ENCODE measurements at regions not wholly inside any gene's neighbourhood (a gene's known extent, or its start where the extent isn't known, plus 50 kb on each side); places are given as distances from the start of the nearest gene placed in this dataset.

GRCh38 chr5:173830421-173830820 lies 57.7 kb upstream of the CPEB4 start:
- H3K27me3 Mint-ChIP-seq (ENCODE audit: low read depth), result no peaks in the 10 kb centered on the region
- no peak overlapping the region for H3K27ac Mint-ChIP-seq
- H3K4me3 Mint-ChIP-seq, result no peak overlapping the region

GRCh38 chr5:173831196-173831914 lies 56.8 kb upstream of the CPEB4 start:
- Mint-ChIP-seq H3K27me3 (ENCODE audit: low read depth) (no peaks in the 10 kb centered on the region), H3K27ac (no peak overlapping the region), H3K4me3 (no peak overlapping the region), H3K4me1 (ENCODE audit: low read depth) (peaks cover 2% of the 10 kb centered on the region), H3K36me3 (ENCODE audit: low read depth) (no peaks in the 10 kb centered on the region), H3K9me3 (peaks cover 11% of the 10 kb centered on the region)

More at GRCh38 chr5:173830421-173830820, 57.7 kb upstream of the CPEB4 start:
- no peaks in the 10 kb centered on the region for H3K36me3 Mint-ChIP-seq (ENCODE audit: low read depth)
- peaks cover 11% of the 10 kb centered on the region for H3K9me3 Mint-ChIP-seq
- peaks cover 2% of the 10 kb centered on the region for H3K4me1 Mint-ChIP-seq (ENCODE audit: low read depth)

- Mint-ChIP-seq H3K36me3 (ENCODE audit: low read depth) (no peaks in the 10 kb centered on the region), H3K27me3 (ENCODE audit: low read depth) (no peaks in the 10 kb centered on the region), H3K27ac (no peak overlapping the region), H3K4me3 (no peak overlapping the region), H3K4me1 (ENCODE audit: low read depth) (peaks cover 2% of the 10 kb centered on the region), H3K9me3 (peaks cover 5% of the 10 kb centered on the region)
Measured at GRCh38 chr5:173832386-173832785, 55.8 kb upstream of the CPEB4 start.

- no peak overlapping the region for H3K27ac Mint-ChIP-seq
- no peak overlapping the region for H3K4me3 Mint-ChIP-seq
- H3K36me3 Mint-ChIP-seq (ENCODE audit: low read depth), result no peaks in the 10 kb centered on the region
- no peaks in the 10 kb centered on the region for H3K9me3 Mint-ChIP-seq
- H3K4me1 Mint-ChIP-seq (ENCODE audit: low read depth), result peaks cover 2% of the 10 kb centered on the region
- H3K27me3 Mint-ChIP-seq (ENCODE audit: low read depth), result no peaks in the 10 kb centered on the region
Measured at GRCh38 chr5:173833196-173833985, 54.8 kb upstream of the CPEB4 start.

GRCh38 chr5:173834071-173834771 lies 53.9 kb upstream of the CPEB4 start:
- no peak overlapping the region for H3K27ac Mint-ChIP-seq

GRCh38 chr5:173835131-173835530 lies 53.0 kb upstream of the CPEB4 start:
- H3K4me1 Mint-ChIP-seq (ENCODE audit: low read depth), result peaks cover 2% of the 10 kb centered on the region
- no peaks in the 10 kb centered on the region for H3K9me3 Mint-ChIP-seq
- H3K27ac Mint-ChIP-seq, result no peak overlapping the region
- no peak overlapping the region for H3K4me3 Mint-ChIP-seq
- no peaks in the 10 kb centered on the region for H3K36me3 Mint-ChIP-seq (ENCODE audit: low read depth)
- no peaks in the 10 kb centered on the region for H3K27me3 Mint-ChIP-seq (ENCODE audit: low read depth)

More at GRCh38 chr5:173834071-173834771, 53.9 kb upstream of the CPEB4 start:
- peaks cover 2% of the 10 kb centered on the region for H3K4me1 Mint-ChIP-seq (ENCODE audit: low read depth)
- H3K9me3 Mint-ChIP-seq, result no peaks in the 10 kb centered on the region
- no peak overlapping the region for H3K4me3 Mint-ChIP-seq
- H3K27me3 Mint-ChIP-seq (ENCODE audit: low read depth), result no peaks in the 10 kb centered on the region
- no peaks in the 10 kb centered on the region for H3K36me3 Mint-ChIP-seq (ENCODE audit: low read depth)

- Mint-ChIP-seq H3K4me3 (no peak overlapping the region), H3K27ac (no peak overlapping the region), H3K27me3 (ENCODE audit: low read depth) (no peaks in the 10 kb centered on the region), H3K4me1 (ENCODE audit: low read depth) (peaks cover 2% of the 10 kb centered on the region), H3K36me3 (ENCODE audit: low read depth) (no peaks in the 10 kb centered on the region), H3K9me3 (no peaks in the 10 kb centered on the region)
Measured at GRCh38 chr5:173835661-173836060, 52.5 kb upstream of the CPEB4 start.

GRCh38 chr5:173837654-173838053 lies 50.5 kb upstream of the CPEB4 start:
- Mint-ChIP-seq H3K27me3 (ENCODE audit: low read depth) (no peaks in the 10 kb centered on the region), H3K27ac (no peak overlapping the region), H3K4me3 (no peak overlapping the region), H3K9me3 (no peaks in the 10 kb centered on the region), H3K4me1 (ENCODE audit: low read depth) (peaks cover 2% of the 10 kb centered on the region), H3K36me3 (ENCODE audit: low read depth) (no peaks in the 10 kb centered on the region)
